GM19438 (cell line): ENCODE measurements at regions not wholly inside any gene's neighbourhood (a gene's known extent, or its start where the extent isn't known, plus 50 kb on each side); places are given as distances from the start of the nearest gene placed in this dataset.

Source experiments
- ATAC-seq: cut with Tn5 transposase; IDR thresholded peaks from one replicate; pipeline ENCODE4 v1.9.1; 2021; ENCODE audit warnings: low read depth; ENCODE audit not compliant: unreplicated experiment

DNA sequence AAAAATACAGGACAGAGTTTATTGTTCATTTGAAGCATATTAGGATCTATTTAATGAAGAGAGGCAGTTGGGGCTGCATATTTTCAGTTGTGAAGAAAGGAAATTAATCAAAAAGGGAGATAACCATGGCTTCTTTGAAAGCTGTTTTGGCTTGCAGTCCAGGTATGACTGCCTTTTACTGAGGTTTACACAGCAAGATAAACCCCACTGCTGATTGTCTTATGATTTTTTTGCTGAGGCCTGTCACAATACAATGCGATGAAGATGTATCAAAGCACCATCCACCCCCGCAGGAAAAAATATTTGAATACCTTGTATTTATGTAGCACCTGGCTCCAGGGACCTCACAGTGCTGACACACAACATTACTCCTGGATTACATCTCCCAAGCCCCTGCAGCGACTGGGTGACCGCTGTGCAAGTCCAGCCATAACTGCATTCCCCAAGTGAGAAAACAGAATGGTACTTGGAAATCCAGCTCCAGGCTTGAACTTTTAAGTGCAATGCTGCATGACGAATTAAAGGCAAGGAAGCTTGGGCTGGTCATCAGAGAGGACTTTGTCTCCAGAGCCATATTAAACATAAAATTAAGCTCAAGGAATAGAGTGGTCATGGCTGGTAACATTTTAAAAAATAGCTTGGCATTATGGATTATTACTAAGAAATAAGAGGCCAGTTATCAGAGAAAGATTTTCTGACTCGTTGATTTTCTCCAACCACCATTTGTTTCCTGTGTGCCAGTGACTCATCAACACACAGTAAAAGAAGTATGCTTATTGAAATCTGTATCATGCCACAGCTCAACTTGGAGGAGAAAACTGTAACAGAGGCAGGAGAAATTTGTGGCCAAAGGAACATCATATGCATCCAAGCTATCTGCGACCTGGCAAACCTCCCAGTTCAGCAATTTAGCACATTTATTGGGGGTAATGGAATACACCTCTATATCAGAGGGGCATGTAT lies 374.2 kb downstream of the MAN2A1 start:
- no peak for ATAC-seq

DNA sequence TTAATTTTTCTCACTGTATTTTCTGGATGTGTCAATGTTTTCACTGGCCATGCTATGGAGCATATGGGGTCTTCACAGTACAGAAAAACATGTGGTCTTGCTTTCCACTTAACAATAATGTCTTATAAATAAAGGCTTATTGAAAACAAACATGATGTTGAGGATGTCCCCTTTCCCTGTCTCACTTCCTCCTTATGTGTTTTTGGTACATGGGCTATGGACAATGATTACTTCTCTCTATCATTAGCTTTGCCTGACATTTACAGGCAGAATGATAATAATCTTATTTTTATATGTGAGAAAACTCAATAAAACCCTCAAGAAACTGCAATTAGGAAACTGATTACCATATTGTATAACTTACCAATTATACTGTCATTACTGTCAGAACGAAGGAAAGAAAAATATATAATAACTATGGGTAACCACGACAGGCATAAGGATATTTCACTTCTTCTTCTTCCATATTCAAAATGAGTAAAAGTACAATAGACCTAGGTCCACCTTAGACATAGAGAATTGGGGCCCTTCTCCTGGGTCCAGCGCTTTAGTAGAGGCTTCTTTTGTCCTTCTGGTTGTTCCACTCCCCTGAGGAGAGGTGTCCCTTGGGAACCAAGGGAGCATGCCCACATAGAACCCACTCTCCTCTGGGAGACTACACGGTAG lies 375.0 kb downstream of the MAN2A1 start:
- no peak for ATAC-seq

DNA sequence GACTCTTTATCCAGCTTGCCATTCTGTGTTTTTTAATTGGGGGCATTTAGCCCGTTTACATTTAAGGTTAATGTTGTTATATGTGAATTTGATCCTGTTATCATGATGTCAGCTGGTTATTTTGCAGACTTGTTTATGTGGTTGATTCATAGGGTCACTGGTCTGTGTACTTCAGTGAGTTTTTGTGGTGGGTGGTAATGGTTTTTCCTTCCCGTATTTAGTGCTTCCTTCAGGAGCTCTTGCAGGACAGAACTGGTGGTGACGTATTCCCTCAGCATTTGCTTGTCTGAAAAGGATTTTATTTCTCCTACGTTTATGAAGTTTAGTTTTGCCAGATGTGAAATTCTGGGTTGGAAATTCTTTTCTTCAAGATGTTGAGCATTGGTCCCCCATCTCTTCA lies 381.1 kb downstream of the MAN2A1 start:
- no peak for ATAC-seq

GRCh38 chr5:110072651-110073050 lies 382.9 kb downstream of the MAN2A1 start:
- no peak for ATAC-seq

- no peak for ATAC-seq
These were observed 383.8 kb downstream of the MAN2A1 start for GRCh38 chr5:110073534-110073933.

- ATAC-seq = no peak
These were observed 385.9 kb downstream of the MAN2A1 start for GRCh38 chr5:110075656-110076055.

- ATAC-seq = no peak
These were observed 387.4 kb downstream of the MAN2A1 start for GRCh38 chr5:110077147-110077546.

- ATAC-seq = no peak
These were observed 392.5 kb downstream of the MAN2A1 start for GRCh38 chr5:110082194-110082593.

DNA sequence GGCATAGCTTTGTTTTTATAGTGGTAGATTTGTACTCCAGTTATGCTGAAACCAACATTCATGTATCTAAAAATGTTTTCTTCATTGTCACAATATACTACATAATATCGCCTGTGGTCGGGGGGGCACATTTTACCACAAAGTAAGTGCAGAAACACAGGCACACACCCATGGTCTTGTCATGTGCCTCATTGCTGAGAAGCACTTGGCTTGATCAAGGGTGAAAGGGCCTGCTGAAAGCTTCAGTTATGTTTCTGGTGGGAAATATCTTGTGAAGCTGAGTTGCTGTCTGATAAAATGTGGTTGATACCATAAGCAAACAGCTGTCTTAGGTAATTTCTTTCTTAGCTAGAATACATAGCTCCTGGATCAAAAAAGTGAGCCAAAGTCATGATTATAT lies 393.1 kb downstream of the MAN2A1 start:
- ATAC-seq = no peak

- ATAC-seq = no peak
These were observed 396.1 kb downstream of the MAN2A1 start for GRCh38 chr5:110085826-110086225.

- ATAC-seq = no peak
These were observed 397.1 kb downstream of the MAN2A1 start for GRCh38 chr5:110086658-110087388.

GRCh38 chr5:110087829-110088228 lies 398.1 kb downstream of the MAN2A1 start:
- ATAC-seq = no peak

DNA sequence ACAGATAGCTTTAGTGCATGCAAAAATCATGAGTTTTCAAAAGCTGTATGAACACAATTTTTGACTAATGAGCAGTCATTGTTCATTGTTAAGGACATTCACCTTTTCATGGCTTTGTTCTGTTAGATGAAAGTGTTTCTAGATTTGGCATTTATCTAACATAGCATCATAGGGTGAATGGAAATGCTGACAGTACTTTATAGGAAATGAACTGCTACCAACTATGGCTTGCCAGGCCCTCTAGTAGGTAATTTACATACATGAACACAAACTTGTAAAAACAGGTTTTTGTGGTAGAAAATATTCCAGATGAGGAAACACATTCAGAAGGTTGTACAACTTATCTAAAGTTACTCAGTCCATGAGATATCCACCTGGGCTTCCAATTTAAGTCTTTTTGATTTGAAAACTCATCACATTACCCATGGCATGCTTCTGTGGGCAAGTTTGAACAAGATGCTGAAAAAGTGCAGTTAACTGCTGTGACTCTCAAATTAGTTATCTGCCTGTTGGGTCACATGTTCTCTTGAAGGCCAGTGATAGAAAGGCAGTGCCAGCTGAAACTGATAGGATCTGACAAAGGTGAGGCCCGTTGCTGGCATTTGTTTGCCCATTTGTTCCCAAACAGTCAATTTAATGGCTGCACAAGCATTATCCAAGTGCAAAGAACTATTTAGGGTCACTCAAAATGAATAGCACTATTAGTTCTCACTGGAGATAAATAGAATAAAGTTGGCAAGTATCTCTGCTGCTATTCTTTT lies 399.1 kb downstream of the MAN2A1 start:
- no peak for ATAC-seq

- ATAC-seq = no peak
These were observed 403.4 kb downstream of the MAN2A1 start for GRCh38 chr5:110092955-110093785.

- no peak for ATAC-seq
These were observed 404.4 kb downstream of the MAN2A1 start for GRCh38 chr5:110094109-110094508.

- ATAC-seq = no peak
These were observed 404.8 kb downstream of the MAN2A1 start for GRCh38 chr5:110094548-110094947.

- ATAC-seq = no peak
These were observed 406.7 kb downstream of the MAN2A1 start for GRCh38 chr5:110096419-110096818.

DNA sequence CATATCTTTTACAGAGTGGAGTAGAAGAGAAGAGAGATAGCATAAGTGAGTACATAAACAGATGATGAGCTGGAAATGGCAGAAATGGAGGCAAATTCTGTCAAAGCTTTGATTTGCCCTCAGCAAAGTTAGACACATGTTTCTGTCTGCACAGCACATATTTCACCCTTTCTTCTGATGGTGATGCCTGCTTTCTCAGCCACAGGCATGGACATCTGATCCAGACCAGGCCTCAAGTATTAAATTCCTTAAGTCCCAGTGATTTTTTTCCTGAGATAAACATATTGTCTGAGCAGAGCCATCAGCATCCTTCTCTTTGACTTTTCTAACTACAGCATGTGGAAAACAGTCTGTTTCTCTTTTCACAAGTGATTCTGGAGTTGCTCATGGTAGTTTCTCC lies 409.8 kb downstream of the MAN2A1 start:
- ATAC-seq = no peak

GRCh38 chr5:110103081-110103480 lies 413.4 kb downstream of the MAN2A1 start:
- no peak for ATAC-seq
